Inflammatory macrophage (primary cell): ENCODE measurements at regions not wholly inside any gene's neighbourhood (a gene's known extent, or its start where the extent isn't known, plus 50 kb on each side); places are given as distances from the start of the nearest gene placed in this dataset.
A peak's percentile ranks its signal among the peaks of the same experiment; 100 is the strongest.

ENCODE experiments used
- DNase-seq, 2 donors: peaks; one replicate each; pipeline ENCODE4 v3.0.0-alpha.2; 2020 to 2022

GRCh38 chr12:46914336-46914735 lies 88.5 kb upstream of the SLC38A4 start:
- no peak for DNase-seq

GRCh38 chr12:46915082-46915481 lies 89.3 kb upstream of the SLC38A4 start:
- no peak for DNase-seq

- no peak for DNase-seq
These were observed 90.0 kb upstream of the SLC38A4 start for GRCh38 chr12:46915836-46916235.

GRCh38 chr12:46916796-46917419 lies 91.1 kb upstream of the SLC38A4 start:
- no peak for DNase-seq

- no peak for DNase-seq
These were observed 92.0 kb upstream of the SLC38A4 start for GRCh38 chr12:46917821-46918220.

- no peak for DNase-seq
These were observed 92.8 kb upstream of the SLC38A4 start for GRCh38 chr12:46918631-46919030.

- DNase-seq: no peak
These were observed 94.0 kb upstream of the SLC38A4 start for GRCh38 chr12:46919666-46920400.

- no peak for DNase-seq
These were observed 94.7 kb upstream of the SLC38A4 start for GRCh38 chr12:46920499-46920898.

GRCh38 chr12:46921048-46921763 lies 95.4 kb upstream of the SLC38A4 start:
- no peak for DNase-seq

GRCh38 chr12:46921764-46922133 lies 96.0 kb upstream of the SLC38A4 start:
- peak in 1 of 2 donors; percentile 4 for DNase-seq

GRCh38 chr12:46926526-46926925 lies 100.7 kb upstream of the SLC38A4 start:
- peak; percentile 87 to 96 for DNase-seq

GRCh38 chr12:46930101-46930500 lies 104.3 kb upstream of the SLC38A4 start:
- no peak for DNase-seq

- DNase-seq: peak; percentile 52 to 61
These were observed 108.2 kb upstream of the SLC38A4 start for GRCh38 chr12:46933947-46934346.

GRCh38 chr12:46934374-46935111 lies 108.7 kb upstream of the SLC38A4 start:
- peak in 1 of 2 donors; percentile 13 for DNase-seq

- DNase-seq: no peak
These were observed 109.6 kb upstream of the SLC38A4 start for GRCh38 chr12:46935271-46935847.

GRCh38 chr12:46936042-46936441 lies 110.2 kb upstream of the SLC38A4 start:
- DNase-seq: no peak

- DNase-seq: no peak
These were observed 112.4 kb upstream of the SLC38A4 start for GRCh38 chr12:46938071-46938678.

- no peak for DNase-seq
These were observed 116.2 kb upstream of the SLC38A4 start for GRCh38 chr12:46941981-46942380.

GRCh38 chr12:46942579-46942978 lies 116.8 kb upstream of the SLC38A4 start:
- no peak for DNase-seq

GRCh38 chr12:46944088-46944487 lies 118.3 kb upstream of the SLC38A4 start:
- peak in 1 of 2 donors; percentile 2 for DNase-seq

GRCh38 chr12:46944771-46945170 lies 119.0 kb upstream of the SLC38A4 start:
- no peak for DNase-seq

- DNase-seq: no peak
These were observed 119.8 kb upstream of the SLC38A4 start for GRCh38 chr12:46945591-46945990.
